ENCODE measurements at regions not wholly inside any gene's neighbourhood (a gene's known extent, or its start where the extent isn't known, plus 50 kb on each side); places are given as distances from the start of the nearest gene placed in this dataset.
A peak's percentile ranks its signal among the peaks of the same experiment; 100 is the strongest.

GRCh38 chr7:138358850-138359341 is 101.2 kb upstream of the TRIM24 start:
- no peak overlapping the region for H3K4me3 Mint-ChIP-seq
- no peak overlapping the region for H3K27ac Mint-ChIP-seq
- ATAC-seq (no peak), DNase-seq (ENCODE audit: low spot score) (no peak)
- H3K36me3 Mint-ChIP-seq = no peaks in the 10 kb centered on the region
- CTCF ChIA-PET = no interaction called here
- no peaks in the 10 kb centered on the region for H3K27me3 Mint-ChIP-seq (ENCODE audit: low read depth)
- POLR2A ChIA-PET = no interaction called here
- TF ChIP-seq GTF2I (CRISPR knock-in tag; conservative IDR thresholded peaks at IDR 0.05) = no peak
- TF ChIP-seq PRDM15 (CRISPR knock-in tag; IDR thresholded peaks at IDR 0.05) = no peak
- no peak for TF ChIP-seq TEAD1 (CRISPR knock-in tag; IDR thresholded peaks at IDR 0.05)
- no peak for TF ChIP-seq IRF2 (CRISPR knock-in tag; IDR thresholded peaks at IDR 0.05; ENCODE audit: borderline replicate concordance, low read depth)
- no peak for TF ChIP-seq E2F4 (CRISPR knock-in tag; IDR thresholded peaks at IDR 0.05; ENCODE audit: borderline replicate concordance, low read depth)
- no peak for TF ChIP-seq E2F1 (CRISPR knock-in tag; IDR thresholded peaks at IDR 0.05)
- peaks cover 15% of the 10 kb centered on the region for H3K9me3 Mint-ChIP-seq
- peaks cover 15% of the 10 kb centered on the region for H3K4me1 Mint-ChIP-seq

- DNase-seq (ENCODE audit: low spot score) (no peak), ATAC-seq (no peak)
- no peak overlapping the region for H3K27ac Mint-ChIP-seq
- CTCF ChIA-PET = no interaction called here
- H3K9me3 Mint-ChIP-seq = peaks cover 15% of the 10 kb centered on the region
- POLR2A ChIA-PET = no interaction called here
- no peaks in the 10 kb centered on the region for H3K27me3 Mint-ChIP-seq (ENCODE audit: low read depth)
- peaks cover 15% of the 10 kb centered on the region for H3K4me1 Mint-ChIP-seq
- 0 out of 2 replicates have a peak, but pooled peaks have one; percentile 29 for TF ChIP-seq GABPB1 (CRISPR knock-in tag; IDR thresholded peaks at IDR 0.05)
- no peak for TF ChIP-seq ZSCAN18 (CRISPR knock-in tag; IDR thresholded peaks at IDR 0.05)
- H3K36me3 Mint-ChIP-seq = no peaks in the 10 kb centered on the region
- H3K4me3 Mint-ChIP-seq = no peak overlapping the region
These were observed 100.0 kb upstream of the TRIM24 start for GRCh38 chr7:138359870-138360559.

GRCh38 chr7:138363721-138364120 is 96.3 kb upstream of the TRIM24 start:
- CTCF ChIA-PET = no interaction called here
- ATAC-seq = no peak
- H3K36me3 Mint-ChIP-seq = peaks cover 5% of the 10 kb centered on the region
- POLR2A ChIA-PET = no interaction called here
- peaks cover 15% of the 10 kb centered on the region for H3K4me1 Mint-ChIP-seq
- no peak overlapping the region for H3K27ac Mint-ChIP-seq
- H3K9me3 Mint-ChIP-seq = peaks cover 15% of the 10 kb centered on the region
- no peaks in the 10 kb centered on the region for H3K27me3 Mint-ChIP-seq (ENCODE audit: low read depth)
- no peak overlapping the region for H3K4me3 Mint-ChIP-seq
- no peak for DNase-seq (ENCODE audit: low spot score)
- TF ChIP-seq USF2 (CRISPR knock-in tag; IDR thresholded peaks at IDR 0.05) (no peak), ZNF396 (CRISPR knock-in tag; IDR thresholded peaks at IDR 0.05; ENCODE audit: borderline replicate concordance) (no peak), FOXK1 (CRISPR knock-in tag; IDR thresholded peaks at IDR 0.05) (no peak), TEAD1 (CRISPR knock-in tag; IDR thresholded peaks at IDR 0.05) (no peak), IRF1 (CRISPR knock-in tag; IDR thresholded peaks at IDR 0.05) (no peak), ZSCAN18 (CRISPR knock-in tag; IDR thresholded peaks at IDR 0.05) (no peak), ATF3 (CRISPR knock-in tag; conservative IDR thresholded peaks at IDR 0.05) (no peak), ZMAT4 (CRISPR knock-in tag; IDR thresholded peaks at IDR 0.05) (no peak), HMGXB4 (CRISPR knock-in tag; IDR thresholded peaks at IDR 0.05) (no peak), ZNF263 (CRISPR knock-in tag; IDR thresholded peaks at IDR 0.05; ENCODE audit: low read depth) (no peak)
